ENCODE measurements at regions not wholly inside any gene's neighbourhood (a gene's known extent, or its start where the extent isn't known, plus 50 kb on each side); places are given as distances from the start of the nearest gene placed in this dataset.

- no peak for TF ChIP-seq CTCF (conservative IDR thresholded peaks at IDR 0.05)
- no peak for TF ChIP-seq EZH2 (IDR thresholded peaks at IDR 0.05; ENCODE audit: low read depth)
Measured at GRCh38 chr3:13205567-13206143, 132.4 kb upstream of the IQSEC1 start.
